Gastroesophageal sphincter (tissue), 3 donors: ENCODE measurements at regions not wholly inside any gene's neighbourhood (a gene's known extent, or its start where the extent isn't known, plus 50 kb on each side); places are given as distances from the start of the nearest gene placed in this dataset.
"Not testable (repeated sequence)": the region's sequence is repeated elsewhere in the genome, so short reads cannot be mapped to it uniquely, and the experiment has no call there.

ENCODE experiments used
- CTCF ChIP-seq, 4 experiments: fragments of 200-600 bp in 2 of 4; fragments of 450-650 bp in 2 of 4; sonication (generic) in 1 of 4; IDR thresholded peaks; one replicate each; pipeline ENCODE4 v1.5.1; 2017 to 2019; ENCODE audit warnings: antibody characterized with exemption in 4 of 4, mild to moderate bottlenecking in 2 of 4, moderate library complexity in 2 of 4
- EP300 ChIP-seq: sonication (generic); formaldehyde crosslinking; IDR thresholded peaks from one replicate; pipeline ENCODE4 v1.6.1; 2017; ENCODE audit warnings: antibody characterized with exemption, mild to moderate bottlenecking
- POLR2A ChIP-seq, 2 donors: fragments of 450-650 bp; IDR thresholded peaks; one replicate each; pipeline ENCODE4 v1.6.1; 2017; ENCODE audit warnings: antibody characterized with exemption in 2 of 2, mild to moderate bottlenecking in 2 of 2, moderate library complexity in 1 of 2
- POLR2AphosphoS5 ChIP-seq: sonication (generic); formaldehyde crosslinking; IDR thresholded peaks from one replicate; pipeline ENCODE4 v1.6.1; 2017; ENCODE audit warnings: antibody characterized with exemption

DNA sequence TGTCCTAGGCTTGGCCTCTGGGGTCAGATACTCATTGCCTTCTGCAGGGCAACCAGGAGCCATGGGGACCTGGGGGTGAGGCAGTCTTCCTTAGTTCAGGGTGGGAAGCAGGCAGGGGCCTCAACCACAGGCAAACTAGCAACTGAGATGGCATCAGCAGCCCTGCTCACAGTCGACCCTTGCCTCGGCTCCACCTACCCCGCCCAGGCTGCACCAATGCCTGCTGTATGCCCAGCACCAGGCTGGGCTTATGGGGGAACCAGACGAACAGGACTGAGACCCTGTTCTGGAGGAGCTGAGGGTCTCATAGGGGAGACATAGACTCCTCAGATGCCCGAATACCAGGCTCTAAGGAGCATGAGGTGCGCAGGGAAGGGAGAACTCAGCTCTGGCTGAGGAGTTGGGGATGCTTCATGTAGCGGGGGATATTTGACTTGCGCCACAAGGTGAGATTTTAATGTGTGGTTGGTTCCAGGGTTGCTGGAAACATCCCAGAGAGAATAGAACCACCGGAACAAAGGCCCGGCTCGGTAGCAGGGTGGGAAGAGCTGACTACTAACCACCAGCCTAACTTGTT lies 78.4 kb upstream of the GOLGA6L4 start:
- not testable (repeated sequence) for TF ChIP-seq CTCF (IDR thresholded peaks at IDR 0.05); POLR2A (IDR thresholded peaks at IDR 0.05); POLR2AphosphoS5; EP300
